Amygdala (tissue), 56 donors: ENCODE measurements at regions not wholly inside any gene's neighbourhood (a gene's known extent, or its start where the extent isn't known, plus 50 kb on each side); places are given as distances from the start of the nearest gene placed in this dataset.

Source experiments
- DNase-seq, 56 donors: peaks; one replicate each; lab custom pipeline; 2025; lab: John Stamatoyannopoulos, UW

GRCh38 chr12:44961887-44962286 lies 85.8 kb upstream of the NELL2 start:
- no peak for DNase-seq

GRCh38 chr12:44960856-44961255 lies 84.7 kb upstream of the NELL2 start:
- DNase-seq = no peak

GRCh38 chr12:44960423-44960822 lies 84.3 kb upstream of the NELL2 start:
- DNase-seq = no peak

GRCh38 chr12:44947163-44947562 lies 71.0 kb upstream of the NELL2 start:
- DNase-seq = no peak

GRCh38 chr12:44942714-44943113 lies 66.6 kb upstream of the NELL2 start:
- no peak for DNase-seq

GRCh38 chr12:44930972-44931600 lies 55.0 kb upstream of the NELL2 start:
- peak in 1 of 56 donors; percentile 39 for DNase-seq

GRCh38 chr12:44929236-44929885 lies 53.2 kb upstream of the NELL2 start:
- DNase-seq = no peak
